ENCODE measurements at regions not wholly inside any gene's neighbourhood (a gene's known extent, or its start where the extent isn't known, plus 50 kb on each side); places are given as distances from the start of the nearest gene placed in this dataset.

DNA sequence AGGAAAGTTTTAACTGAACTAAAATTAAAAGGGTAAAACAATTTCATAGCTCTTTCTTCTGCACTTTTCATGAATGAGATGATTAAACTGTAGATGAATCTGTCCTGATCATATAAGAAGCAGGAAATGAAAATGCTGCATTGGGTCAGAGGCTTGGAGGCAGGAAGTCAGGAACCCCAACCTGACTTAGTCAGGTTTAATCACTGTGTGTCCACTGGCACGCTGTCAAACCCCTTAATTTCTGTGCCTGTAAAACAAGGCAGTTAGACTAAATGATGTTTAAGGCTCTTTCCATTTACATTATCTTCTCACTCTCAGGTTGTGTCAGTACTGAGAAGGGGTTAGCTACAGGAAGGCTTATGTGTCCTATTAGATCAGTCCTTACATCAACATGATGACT lies 193.3 kb upstream of the TTC14 start:
- no peak for TF ChIP-seq POLR2A (IDR thresholded peaks at IDR 0.05)
- TF ChIP-seq, protein P1, sequence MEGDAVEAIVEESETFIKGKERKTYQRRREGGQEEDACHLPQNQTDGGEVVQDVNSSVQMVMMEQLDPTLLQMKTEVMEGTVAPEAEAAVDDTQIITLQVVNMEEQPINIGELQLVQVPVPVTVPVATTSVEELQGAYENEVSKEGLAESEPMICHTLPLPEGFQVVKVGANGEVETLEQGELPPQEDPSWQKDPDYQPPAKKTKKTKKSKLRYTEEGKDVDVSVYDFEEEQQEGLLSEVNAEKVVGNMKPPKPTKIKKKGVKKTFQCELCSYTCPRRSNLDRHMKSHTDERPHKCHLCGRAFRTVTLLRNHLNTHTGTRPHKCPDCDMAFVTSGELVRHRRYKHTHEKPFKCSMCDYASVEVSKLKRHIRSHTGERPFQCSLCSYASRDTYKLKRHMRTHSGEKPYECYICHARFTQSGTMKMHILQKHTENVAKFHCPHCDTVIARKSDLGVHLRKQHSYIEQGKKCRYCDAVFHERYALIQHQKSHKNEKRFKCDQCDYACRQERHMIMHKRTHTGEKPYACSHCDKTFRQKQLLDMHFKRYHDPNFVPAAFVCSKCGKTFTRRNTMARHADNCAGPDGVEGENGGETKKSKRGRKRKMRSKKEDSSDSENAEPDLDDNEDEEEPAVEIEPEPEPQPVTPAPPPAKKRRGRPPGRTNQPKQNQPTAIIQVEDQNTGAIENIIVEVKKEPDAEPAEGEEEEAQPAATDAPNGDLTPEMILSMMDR (IDR thresholded peaks at IDR 0.05): no peak
